Adipocyte (in vitro differentiated cells): ENCODE measurements at regions not wholly inside any gene's neighbourhood (a gene's known extent, or its start where the extent isn't known, plus 50 kb on each side); places are given as distances from the start of the nearest gene placed in this dataset.

Experiments used
- DNase-seq: peaks from one replicate; pipeline ENCODE4 v3.0.0-alpha.2; 2015; ENCODE audit warnings: low read depth
- H3K27me3 ChIP-seq: replicated peaks from 2 replicates; pipeline ENCODE4 v1.7.0; 2013; ENCODE audit warnings: mild to moderate bottlenecking, low read length, moderate library complexity; ENCODE audit not compliant: control insufficient read depth, insufficient read depth
- H3K36me3 ChIP-seq: 2 replicates; pipeline ENCODE4 v1.7.0; 2013; ENCODE audit warnings: low read length, mild to moderate bottlenecking, moderate library complexity; ENCODE audit not compliant: control insufficient read depth, insufficient read depth, severe bottlenecking
- H3K4me1 ChIP-seq: 2 replicates; pipeline ENCODE4 v1.7.0; 2013; ENCODE audit warnings: mild to moderate bottlenecking, low read length, moderate library complexity; ENCODE audit not compliant: control insufficient read depth, insufficient read depth
- H3K4me3 ChIP-seq: 2 replicates; pipeline ENCODE4 v1.7.0; 2013; ENCODE audit warnings: mild to moderate bottlenecking, low read length, moderate library complexity
- H3K9ac ChIP-seq: 2 replicates; pipeline ENCODE4 v1.7.0; 2013; ENCODE audit warnings: mild to moderate bottlenecking, low read length, moderate library complexity
- H3K9me3 ChIP-seq: 2 replicates; pipeline ENCODE4 v1.7.0; 2013; ENCODE audit warnings: mild to moderate bottlenecking, low read length, moderate library complexity; ENCODE audit not compliant: control insufficient read depth

DNA sequence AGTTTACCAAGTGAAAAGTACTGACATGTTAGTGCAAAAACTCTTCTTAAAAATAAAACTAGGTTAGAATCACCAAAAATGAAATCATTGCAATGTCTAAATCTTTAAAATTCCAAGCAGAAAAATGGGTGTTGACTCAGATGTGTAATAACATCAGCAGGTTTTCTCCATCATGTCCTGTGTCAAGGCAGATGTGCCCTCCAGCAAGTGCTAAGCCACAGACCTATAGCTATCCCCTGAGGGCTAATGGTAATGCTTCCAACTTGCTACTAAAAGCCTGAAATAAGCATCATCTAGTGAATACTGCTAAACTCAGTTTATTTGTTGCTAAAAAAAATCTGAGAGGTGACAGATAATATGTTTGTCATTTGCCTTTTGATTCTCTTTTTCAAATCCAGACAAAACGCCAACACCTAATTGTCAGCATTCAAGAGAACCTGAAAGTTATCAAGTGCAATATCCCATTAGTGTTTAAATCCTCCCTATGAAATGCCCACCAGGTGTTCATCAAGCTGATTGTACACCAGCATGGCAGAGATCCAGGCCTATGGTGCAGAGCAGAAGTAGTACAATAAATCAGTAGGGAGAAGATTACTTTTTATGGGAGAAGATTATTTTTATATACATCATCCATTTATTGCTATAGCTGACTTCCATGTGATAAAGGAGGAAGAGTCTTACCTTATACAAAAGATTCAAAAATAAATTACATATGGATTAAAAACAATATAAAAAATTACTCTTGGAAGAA is 55.1 kb upstream of the SYT9 start:
- Histone ChIP-seq H3K4me1 (no peaks in the 10 kb centered on the region), H3K9ac (no peak overlapping the region), H3K9me3 (no peaks in the 10 kb centered on the region), H3K27me3 (peaks cover 3% of the 10 kb centered on the region), H3K4me3 (no peak overlapping the region), H3K36me3 (no peaks in the 10 kb centered on the region)
- no peak for DNase-seq

DNA sequence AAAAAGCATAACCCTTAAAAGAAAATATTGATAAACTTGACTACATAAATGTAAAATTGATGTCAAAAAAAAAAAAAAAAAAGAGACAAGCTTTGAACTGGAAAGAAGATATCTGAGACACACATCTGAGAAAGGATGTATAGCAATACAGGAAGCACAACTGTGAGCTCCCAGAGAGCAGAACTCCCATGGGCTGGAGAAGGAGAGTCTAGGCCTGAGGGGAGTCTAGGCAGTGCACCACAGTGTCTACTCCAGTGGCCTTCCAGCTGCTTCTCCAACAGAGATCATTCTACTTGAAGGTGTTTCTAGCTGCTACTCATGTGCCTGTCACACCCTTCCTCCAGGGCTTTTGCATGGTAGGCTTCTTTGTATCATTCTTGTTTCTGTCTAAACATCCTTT is 54.2 kb upstream of the SYT9 start:
- DNase-seq = no peak
- H3K27me3 ChIP-seq = peaks cover 3% of the 10 kb centered on the region
- H3K4me1 ChIP-seq = no peaks in the 10 kb centered on the region
- no peak overlapping the region for H3K9ac ChIP-seq
- H3K9me3 ChIP-seq = no peaks in the 10 kb centered on the region
- no peaks in the 10 kb centered on the region for H3K36me3 ChIP-seq
- H3K4me3 ChIP-seq = no peak overlapping the region
